ENCODE measurements at regions not wholly inside any gene's neighbourhood (a gene's known extent, or its start where the extent isn't known, plus 50 kb on each side); places are given as distances from the start of the nearest gene placed in this dataset.

GRCh38 chr14:87264272-87264785 lies 728.7 kb downstream of the GALC start:
- TF ChIP-seq CTCF (IDR thresholded peaks at IDR 0.05) (no peak), POLR2A (IDR thresholded peaks at IDR 0.05) (no peak)

Measured in adrenal gland (tissue), 5 donors.